Stimulated activated CD4-positive, alpha-beta T cell treated with anti-CD3 and anti-CD28 coated beads, Interleukin-2, amount 100 ng/mL, for 24 hours (primary cell): ENCODE measurements at regions not wholly inside any gene's neighbourhood (a gene's known extent, or its start where the extent isn't known, plus 50 kb on each side); places are given as distances from the start of the nearest gene placed in this dataset.
"Not testable (repeated sequence)": the region's sequence is repeated elsewhere in the genome, so short reads cannot be mapped to it uniquely, and the experiment has no call there.

Experiments used
- DNase-seq, 2 donors: peaks; one replicate each; pipeline ENCODE4 v3.0.0-alpha.2; 2020

DNA sequence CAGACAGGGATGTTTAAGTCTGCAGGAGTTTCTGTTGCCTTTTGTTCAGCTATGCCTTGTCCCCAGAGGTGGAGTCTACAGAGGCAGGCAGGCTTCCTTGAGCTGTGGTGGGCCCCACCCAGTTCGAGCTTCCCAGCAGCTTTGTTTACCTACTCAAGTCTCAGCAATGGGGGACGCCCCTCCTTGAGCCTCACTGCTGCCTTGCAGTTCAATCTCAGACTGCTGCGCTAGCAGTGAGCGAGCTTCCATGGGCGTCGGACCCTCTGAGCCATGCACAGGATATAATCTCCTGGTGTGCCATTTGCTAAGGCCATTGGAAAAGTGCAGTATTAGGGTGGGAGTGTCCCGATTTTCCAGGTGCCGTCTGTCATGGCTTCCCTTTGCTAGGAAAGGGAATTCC, 760.3 kb downstream of the SLC4A3 start:
- DNase-seq = not testable (repeated sequence)

DNA sequence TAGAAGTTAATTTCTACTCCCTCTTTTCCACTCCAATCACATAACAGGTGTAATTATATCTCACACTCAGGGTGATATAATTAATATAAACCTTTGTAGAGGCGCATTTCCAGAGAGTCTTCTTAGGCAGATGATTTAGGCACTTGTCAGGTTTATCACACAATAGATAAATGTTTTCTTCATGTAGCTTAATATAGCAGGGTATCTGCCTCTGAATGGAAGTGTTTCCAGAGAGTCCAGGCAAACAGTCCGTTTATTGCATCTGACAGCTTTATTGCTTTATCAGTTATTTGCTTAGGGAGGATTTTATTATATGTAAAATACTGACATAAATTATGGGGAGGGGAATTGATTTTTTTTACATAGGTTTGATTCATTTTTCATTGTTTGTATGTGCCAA, 766.3 kb downstream of the SLC4A3 start:
- DNase-seq = no peak

DNA sequence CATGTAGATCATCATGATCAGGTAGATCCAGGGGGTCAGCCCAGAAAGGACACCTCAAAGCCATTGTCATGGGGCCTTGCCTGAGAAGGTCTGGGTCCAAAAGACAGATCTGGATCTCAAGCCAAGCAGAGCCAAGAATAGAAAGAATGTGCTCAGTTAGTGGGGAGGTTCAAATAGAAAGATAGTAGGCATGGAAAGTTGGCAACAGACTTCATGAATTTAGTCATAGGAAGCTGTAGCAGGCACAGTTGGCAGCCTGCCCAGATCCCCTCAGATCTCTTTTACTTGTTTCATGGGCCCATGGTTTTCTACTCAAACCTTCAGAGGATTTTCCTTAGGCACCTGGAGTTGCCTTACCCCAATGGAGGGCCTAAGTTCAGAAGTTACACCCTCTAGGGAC, 767.0 kb downstream of the SLC4A3 start:
- DNase-seq = no peak

DNA sequence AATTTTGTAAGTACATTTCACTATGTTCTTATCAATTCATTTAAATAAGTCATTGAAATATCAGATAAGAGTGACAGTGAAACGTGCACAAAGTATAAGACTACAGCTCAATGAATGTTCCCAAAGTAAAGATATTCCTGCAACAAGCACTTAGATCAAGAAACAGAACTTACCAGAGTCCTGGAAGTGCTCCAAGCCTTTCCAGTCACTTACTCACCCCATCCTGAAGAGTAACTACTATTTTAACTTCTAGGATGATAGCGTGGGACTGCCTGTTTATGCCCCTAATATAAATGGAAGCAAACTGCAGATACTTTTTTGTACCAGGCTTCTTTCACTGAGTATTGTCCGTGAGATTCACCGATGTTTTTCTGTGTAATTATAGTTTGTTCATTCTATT, 768.9 kb downstream of the SLC4A3 start:
- no peak for DNase-seq

DNA sequence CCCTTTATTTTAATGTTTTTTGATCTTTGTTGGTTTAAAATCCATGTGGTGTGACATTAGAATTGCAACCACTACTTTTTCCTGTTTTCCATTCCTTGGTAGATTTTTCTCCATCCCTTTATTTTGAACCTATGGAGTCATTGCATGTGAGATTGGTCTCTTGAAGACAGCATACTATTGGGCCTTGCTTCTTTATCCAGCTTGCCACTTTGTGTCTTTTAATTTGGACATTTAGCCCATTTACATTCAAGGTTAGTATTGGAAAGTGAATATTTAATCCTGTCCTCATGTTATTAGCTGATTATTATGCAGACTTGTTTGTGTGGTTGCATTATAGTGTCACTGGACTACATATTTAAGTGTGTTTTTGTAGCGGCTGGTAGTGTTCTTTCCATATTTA, 782.9 kb downstream of the SLC4A3 start:
- DNase-seq = no peak

DNA sequence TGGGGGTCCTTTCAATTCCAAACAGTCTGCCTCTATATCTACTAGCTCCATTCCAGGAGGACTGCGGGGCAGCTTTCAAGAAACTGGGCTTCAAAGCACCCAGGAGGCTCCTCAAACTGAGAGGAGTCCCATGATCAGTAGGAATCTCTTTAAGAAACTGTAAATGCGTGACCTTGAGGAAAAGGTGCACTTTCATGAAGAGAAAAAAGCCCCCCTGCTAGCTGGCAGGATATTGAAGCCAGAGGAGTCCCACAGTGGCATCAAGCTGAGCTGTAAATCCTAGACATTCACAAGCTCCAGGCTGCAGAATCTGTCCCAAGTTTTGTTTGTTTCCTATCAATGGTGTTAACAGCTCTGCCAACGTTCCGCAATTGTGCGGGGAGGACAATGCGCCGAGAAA, 790.1 kb downstream of the SLC4A3 start:
- no peak for DNase-seq

DNA sequence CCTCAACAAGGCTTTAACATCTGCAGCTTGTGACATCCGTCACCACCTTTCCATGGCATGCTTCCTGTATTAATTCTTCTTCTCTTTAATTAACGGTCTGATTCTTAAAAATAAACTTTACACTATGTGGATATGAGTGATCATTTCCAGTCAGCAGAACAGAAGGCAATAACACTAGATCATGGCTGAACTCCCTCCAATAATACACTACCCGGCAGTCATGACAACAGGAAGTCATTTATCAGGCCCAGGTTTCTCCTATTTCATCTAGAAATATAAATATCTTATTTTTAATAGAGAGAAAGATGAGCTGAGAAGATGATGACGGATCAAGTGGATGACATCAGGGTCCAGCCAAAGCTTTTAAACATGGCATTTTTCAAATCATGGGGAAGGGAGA, 792.2 kb downstream of the SLC4A3 start:
- no peak for DNase-seq

DNA sequence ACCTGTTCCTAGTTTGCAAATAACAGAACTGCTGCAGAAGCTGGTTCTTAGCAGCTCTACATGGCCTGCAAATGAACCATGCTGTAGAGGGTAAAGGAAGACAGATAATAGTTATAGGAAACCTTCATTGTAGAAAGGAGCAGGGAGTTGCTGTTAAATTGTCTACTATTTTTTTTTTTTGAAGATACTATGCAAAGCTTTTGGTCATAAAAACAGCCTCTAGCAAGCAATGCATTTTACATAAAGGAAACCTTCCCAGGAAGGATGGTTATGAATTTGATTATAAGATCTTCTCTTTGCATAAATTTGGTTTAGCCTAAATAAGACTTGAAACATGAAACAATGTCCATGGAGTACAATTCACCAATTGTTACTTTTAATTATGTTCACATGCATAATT, 793.4 kb downstream of the SLC4A3 start:
- DNase-seq = no peak

DNA sequence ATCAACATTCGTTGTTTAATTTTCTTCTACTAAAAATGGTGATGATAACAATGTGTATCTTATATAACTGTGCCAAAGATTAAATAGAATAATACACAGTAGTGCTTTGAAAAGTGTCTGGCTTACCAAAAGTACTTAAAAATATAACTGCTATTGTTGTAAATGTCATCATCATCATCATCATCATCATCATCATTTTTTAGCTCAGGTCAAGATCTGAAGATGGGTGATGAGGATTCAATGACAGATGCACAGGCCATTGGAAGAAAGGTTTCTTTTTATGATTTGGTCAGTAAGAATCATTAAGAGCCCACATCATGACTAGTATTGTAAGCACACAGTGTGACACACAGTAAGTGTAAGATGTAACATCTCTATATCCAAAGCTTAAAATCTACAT, 795.2 kb downstream of the SLC4A3 start:
- DNase-seq = no peak

DNA sequence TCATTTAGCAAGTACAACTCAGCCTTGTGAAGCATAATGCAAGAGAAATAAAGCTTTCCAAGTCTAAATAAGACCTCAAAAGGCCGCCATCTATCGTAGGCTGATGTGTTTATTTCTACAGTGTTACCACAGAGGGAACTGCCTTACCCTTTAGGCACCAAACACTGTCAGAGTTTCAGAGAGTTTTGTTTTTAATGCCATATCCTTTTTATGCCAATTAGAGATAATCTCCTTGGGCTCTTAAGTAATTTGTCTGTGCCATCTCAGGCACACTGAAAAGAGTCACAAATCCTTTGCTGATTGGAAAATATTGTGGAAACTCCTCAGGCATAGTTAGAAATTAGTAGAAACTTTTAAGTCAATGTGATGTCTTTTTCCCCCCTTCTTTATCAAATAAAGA, 797.1 kb downstream of the SLC4A3 start:
- no peak for DNase-seq

DNA sequence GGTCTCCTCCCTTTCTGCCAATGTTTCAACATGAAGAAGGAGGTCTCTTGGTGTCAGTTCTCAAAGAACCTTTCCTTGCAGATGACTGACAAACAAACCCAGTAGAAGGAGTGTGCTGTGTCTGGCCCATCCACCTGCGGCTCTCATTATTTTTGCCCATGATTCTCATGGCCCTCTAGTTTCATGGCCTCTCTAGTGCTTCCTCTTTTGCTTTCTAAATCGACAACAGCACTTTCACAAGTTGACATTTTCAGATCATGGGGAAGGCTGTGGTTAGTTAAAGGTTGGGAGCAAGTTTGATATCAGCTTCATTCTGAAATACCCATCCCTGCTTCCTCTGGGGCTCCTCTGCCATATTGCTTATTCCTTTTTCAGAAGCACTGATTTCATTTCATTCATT, 805.2 kb downstream of the SLC4A3 start:
- DNase-seq = no peak

DNA sequence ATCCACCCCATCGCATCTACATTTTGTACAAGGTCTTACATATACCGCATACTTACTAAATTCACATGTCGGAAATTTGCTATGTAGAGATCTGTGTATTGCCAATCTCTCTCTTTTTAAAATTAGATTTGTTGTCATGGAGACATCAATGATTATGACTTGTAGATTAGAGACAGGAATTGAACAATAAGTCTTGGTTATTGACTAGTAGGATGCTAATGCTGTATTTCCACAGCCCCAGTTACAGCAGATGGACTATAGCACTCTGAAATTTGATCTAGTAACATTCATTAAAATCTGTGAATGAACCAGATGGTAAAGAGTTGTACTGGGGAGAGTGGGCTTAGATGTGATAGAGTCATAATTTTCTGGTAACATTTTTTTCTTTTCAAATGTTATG, 805.7 kb downstream of the SLC4A3 start:
- no peak for DNase-seq

DNA sequence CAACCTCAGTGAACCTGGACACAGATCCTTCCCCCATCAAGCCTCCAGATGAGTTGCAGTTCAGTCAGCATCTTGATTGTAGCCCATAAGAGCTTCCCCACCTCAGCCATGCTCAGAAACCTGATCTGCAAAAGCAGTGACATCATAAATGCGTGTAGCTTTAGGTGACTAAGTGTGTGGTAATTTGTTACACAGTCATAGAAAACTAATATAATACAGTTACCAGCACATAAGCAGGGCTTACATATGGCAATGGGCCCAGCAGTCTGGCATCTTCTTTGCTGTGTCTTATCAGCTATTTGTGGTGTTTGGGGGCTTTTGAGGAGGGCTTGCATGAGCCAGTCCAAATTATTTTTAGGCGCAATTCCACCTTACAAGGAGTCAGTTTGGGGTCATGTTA, 807.0 kb downstream of the SLC4A3 start:
- no peak for DNase-seq

DNA sequence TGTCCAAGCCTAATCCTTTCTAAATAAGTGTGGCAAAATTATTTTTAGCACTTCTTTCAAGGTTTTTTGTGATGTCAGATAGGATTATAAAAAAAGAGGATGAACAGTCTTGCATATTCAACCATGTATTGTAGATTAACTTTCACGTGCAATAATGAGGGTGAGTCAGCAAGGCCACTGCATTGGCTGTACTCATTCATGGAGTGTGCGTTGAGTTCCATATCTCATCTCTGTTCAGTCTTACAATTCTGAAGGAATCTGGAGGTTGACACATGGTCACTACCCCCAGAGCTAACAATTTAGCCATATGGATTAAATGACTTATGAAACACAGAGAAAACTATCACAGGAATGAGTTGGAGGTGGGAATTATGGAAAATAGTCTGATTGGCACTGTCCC, 810.5 kb downstream of the SLC4A3 start:
- DNase-seq = no peak

DNA sequence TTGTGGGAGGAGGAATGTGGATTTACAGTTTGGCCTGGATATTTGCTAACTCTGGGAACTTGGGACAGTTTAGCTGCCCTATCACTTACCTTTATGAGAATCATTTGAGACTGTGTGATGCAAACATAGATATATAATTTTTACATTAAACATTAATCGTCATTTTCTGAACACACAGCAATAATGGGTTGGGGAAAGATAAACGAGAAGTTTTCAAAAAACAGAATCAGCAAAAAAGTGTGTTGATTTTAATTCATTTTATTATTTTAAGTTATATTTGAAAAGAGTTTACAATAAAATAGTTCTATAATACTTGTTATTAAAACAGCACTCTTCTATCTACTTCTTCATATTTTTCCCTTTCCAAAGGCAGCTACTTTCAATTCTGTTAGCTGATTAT, 813.3 kb downstream of the SLC4A3 start:
- DNase-seq = no peak

DNA sequence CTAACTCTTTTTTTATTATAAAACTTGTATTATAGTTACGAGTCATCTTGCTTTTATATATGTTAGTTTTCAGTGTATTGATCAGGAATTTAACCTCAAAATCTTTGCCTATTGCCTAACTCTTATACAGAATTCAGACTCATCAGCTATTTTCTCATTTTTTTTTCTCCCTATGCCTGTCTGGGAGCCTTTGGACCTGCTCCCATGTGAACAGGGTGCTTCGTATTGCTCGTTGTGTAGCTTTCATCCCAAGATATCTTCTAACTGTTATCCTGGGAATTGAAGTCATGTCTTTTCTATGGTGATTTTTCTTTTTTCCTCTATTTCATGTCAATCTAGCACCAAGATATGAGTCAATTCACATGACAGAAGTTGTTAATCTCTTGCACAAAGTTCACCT, 814.0 kb downstream of the SLC4A3 start:
- DNase-seq = no peak

DNA sequence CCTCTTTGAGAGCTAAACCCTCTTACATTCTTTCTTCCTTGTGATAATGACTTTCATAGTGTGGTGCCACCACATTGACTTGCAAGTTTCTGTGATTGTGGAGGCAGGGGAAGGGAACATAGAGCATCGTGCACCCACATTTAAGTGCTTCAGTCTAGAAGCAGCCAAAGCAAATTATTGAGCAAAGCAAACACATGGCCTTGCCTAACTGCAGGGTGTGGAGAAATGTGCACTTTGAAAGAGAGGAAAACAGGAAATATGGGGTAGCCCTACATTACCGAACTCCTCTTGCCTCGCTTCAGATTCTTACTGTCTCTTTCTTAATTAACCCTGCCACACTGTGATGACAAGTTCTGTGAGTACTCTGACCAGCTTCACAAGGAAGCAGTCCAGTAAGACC, 814.6 kb downstream of the SLC4A3 start:
- DNase-seq = no peak

DNA sequence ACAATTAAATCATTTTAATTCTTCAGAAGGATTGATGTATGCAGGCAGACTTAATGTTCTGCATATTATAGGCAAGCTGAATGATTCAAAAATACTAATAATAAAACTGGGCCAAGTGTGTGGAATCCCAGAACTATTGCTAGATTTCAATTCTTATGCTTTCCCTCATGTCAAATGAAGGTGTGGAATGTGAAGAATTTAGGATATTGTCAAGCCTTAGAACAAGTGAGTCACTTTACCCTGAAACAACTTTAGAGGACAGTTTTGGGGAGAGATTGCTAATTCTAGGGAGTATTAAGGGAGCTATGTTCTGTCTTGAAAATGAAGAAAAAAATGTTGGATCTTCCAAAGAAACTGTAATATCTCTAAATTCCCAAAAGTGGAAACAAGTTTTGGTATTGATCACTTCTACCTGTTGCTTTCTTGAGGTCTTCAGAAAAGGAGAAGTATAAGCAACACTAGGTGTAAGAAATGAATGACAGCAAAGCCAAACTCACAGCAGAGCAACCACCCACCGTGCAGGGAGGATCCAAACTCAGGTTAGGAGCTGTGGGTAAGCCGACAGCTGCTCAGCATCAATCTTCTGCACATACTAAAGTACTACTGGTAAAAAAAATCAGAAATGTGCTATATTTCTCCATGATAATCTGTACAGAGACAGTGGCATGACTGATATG, 818.1 kb downstream of the SLC4A3 start:
- DNase-seq = no peak

DNA sequence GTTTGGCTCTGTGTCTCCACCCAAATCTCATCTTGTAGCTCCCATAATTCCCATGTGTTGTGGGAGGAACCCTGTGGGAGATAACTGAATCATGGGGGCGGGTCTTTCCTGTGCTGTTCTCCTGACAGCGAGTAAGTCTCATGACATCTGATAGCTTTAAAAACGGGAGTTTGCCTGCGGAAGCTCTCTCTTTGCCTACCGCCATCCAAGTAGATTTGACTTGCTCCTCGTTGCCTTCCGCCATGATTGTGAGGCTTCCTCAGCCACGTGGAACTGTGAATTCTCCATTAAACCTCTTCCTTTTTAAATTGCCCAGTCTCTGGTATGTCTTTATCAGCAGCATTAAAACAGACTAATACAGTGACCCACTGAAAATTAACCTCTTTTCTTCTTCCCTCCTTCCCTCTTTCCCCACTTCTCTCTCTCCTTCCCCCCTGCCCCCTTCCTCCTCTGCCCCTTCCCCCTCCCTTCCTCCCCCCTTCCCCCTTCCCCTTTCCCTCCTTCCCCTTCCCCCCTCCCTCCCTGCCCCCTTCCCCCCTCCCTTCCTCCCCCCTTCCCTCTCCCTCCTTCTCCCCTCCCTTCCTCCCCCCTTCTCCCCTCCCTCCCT, 818.8 kb downstream of the SLC4A3 start:
- no peak for DNase-seq

DNA sequence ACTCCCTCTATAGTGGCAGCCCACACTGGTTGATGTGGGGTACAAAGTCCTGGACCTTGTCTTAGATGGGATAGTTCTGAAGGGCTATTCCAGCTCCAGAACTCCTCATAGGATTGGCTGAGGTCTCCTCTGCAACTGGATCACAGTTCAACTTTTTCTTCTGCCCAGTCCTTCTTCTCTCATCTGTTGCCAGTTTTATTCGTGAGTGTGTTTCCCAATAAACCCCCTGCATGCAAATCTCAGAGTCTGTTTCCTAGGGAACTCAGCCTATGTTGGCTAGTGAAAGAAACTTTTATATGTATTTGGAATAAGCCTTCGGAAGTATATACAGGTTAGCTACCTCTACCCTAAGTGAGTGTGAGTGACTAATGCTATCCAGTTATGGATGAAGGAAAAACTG, 823.4 kb downstream of the SLC4A3 start:
- no peak for DNase-seq

DNA sequence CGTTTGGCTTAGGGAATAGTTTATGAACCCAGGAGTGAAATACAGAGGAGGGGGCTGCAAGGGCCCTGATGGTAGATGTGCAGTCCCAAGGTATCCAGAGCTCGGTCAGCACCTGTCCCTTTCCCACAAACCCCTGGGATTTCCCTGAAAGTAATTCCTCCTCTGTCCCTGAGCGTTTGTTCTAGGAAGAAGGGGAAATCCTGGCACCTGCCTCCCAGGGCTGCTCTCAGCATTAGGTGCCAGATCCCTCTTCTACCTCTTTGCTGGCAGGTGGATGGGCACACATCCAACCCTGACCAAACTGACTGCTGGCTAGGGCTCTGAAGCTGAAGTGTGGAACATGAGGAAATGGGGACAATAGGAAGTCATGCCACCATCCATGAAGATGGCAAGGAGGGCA, 824.0 kb downstream of the SLC4A3 start:
- no peak for DNase-seq

DNA sequence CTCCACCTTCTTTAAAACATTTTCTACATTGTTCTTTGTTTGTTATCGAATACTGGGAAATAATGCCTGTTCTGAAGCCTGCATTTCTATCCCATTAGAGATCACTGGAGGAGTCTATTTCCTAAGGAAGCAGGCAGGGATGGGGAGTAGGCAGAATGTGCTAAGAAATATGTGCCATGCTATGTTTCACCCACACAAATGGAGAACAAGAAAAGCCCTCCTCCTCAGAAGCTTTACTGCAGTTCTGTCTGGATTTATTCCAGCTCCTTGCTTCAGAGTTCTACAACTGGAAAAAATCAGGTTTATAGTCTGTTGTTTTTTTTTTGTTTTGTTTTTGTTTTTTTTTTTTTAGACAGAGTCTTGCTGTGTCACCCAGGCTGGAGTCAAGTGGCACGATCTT, 825.1 kb downstream of the SLC4A3 start:
- no peak for DNase-seq

DNA sequence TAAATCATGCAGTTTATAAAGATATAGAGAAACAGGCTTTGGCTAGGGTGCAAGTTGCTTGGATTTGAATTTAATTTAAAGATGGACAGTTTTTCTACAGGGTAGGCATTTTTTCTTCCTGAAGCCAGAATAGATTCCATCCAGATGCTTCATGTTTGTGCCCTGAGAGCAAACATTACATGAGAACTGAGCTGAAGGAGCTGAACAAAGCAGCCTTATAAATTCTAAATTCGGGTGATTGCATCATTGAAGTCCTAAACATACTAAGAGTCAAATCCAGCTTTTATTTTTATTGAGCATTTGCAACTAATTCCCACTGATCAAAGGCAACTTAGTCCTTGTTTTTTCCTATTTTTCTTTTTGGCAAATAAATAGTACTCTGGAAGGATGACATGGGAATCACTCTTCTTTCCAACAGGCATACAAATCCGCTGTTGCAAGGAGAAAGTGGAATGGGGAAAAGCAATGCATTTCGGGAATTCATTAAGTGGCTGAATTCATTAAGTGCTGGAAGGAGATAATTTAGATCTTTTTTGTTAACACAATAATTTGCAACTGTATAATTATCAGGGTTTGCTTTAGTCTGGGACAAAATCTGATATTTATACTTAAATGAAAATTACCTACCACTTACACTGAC, 828.0 kb downstream of the SLC4A3 start:
- no peak for DNase-seq

DNA sequence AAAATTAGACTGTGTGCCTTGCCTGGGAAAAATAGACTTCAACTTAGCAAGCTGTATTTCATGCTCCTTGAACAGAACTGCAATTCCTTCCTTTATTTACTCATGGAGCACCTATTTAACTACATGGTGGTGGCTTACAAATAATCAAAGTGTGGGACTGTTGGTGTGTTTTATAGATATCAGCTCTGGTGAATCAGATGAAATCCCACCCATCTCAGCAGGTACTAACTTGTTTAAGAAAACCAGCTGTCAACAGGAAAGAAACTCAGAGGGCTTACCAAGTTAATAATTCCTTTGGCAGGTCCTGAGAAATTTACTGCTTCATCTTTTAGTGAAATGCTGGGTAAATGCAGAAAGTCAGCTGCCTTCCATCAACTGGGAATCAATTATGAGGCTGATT, 830.6 kb downstream of the SLC4A3 start:
- no peak for DNase-seq
